AML-193 (cell line): ENCODE measurements at regions not wholly inside any gene's neighbourhood (a gene's known extent, or its start where the extent isn't known, plus 50 kb on each side); places are given as distances from the start of the nearest gene placed in this dataset.

Experiments
- DNase-seq, 2 experiments: peaks; one replicate each; lab custom pipeline; 2025; lab: John Stamatoyannopoulos, UW

- no peak for DNase-seq
Observed at GRCh38 chrX:10393241-10393640, 227.1 kb downstream of the MID1 start.

- DNase-seq = no peak
Observed at GRCh38 chrX:10393899-10394298, 226.5 kb downstream of the MID1 start.

GRCh38 chrX:10395179-10395578 lies 225.2 kb downstream of the MID1 start:
- DNase-seq = peak in 1 of 2 experiments; percentile 19
